ENCODE measurements at regions not wholly inside any gene's neighbourhood (a gene's known extent, or its start where the extent isn't known, plus 50 kb on each side); places are given as distances from the start of the nearest gene placed in this dataset.

DNA sequence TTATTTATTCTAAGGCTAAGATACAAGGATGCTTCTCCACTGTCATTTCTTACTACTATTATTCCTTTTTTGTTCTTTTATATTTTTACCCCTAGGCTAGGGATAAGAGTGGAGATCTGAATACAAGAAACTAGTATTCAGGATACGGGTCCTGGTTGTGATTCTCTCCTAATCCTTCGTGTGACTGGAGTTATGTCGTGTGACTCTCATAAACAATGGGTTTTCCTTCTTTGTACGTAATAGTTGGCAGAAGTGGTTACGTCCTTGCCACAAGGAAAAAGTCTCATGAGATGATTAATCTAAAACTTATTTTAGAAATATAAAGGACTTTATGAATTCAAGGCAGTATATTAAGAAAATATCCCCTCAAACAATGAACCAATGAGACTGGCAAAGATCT lies 497.2 kb upstream of the FAM241A start:
- TF ChIP-seq EZH2 (IDR thresholded peaks at IDR 0.05), result no peak
- no peak for TF ChIP-seq POLR2AphosphoS5 (IDR thresholded peaks at IDR 0.05; ENCODE audit: borderline replicate concordance, low read depth, low read length)

Data from SK-N-MC (cell line).